ENCODE measurements at regions not wholly inside any gene's neighbourhood (a gene's known extent, or its start where the extent isn't known, plus 50 kb on each side); places are given as distances from the start of the nearest gene placed in this dataset.

- DNase-seq = no peak
Observed at GRCh38 chr1:38569932-38570656, 289.5 kb downstream of the RRAGC start.

GRCh38 chr1:38568061-38568857, 291.3 kb downstream of the RRAGC start:
- DNase-seq = no peak

GRCh38 chr1:38567401-38567800, 292.2 kb downstream of the RRAGC start:
- no peak for DNase-seq

GRCh38 chr1:38565020-38565491, 294.5 kb downstream of the RRAGC start:
- DNase-seq = no peak

GRCh38 chr1:38563942-38564735, 295.4 kb downstream of the RRAGC start:
- DNase-seq = no peak

- DNase-seq = no peak
Observed at GRCh38 chr1:38561725-38562124, 297.8 kb downstream of the RRAGC start.

GRCh38 chr1:38561110-38561509, 298.5 kb downstream of the RRAGC start:
- DNase-seq = no peak

GRCh38 chr1:38560457-38560856, 299.1 kb downstream of the RRAGC start:
- no peak for DNase-seq

- DNase-seq = peak; percentile 83
Observed at GRCh38 chr1:38559446-38560165, 300.0 kb downstream of the RRAGC start.

- no peak for DNase-seq
Observed at GRCh38 chr1:38558500-38559445, 300.8 kb downstream of the RRAGC start.

- no peak for DNase-seq
Observed at GRCh38 chr1:38558055-38558454, 301.5 kb downstream of the RRAGC start.

- DNase-seq = no peak
Observed at GRCh38 chr1:38555594-38555993, 304.0 kb downstream of the RRAGC start.

- DNase-seq = no peak
Observed at GRCh38 chr1:38555130-38555529, 304.4 kb downstream of the RRAGC start.

- no peak for DNase-seq
Observed at GRCh38 chr1:38551318-38552307, 308.0 kb downstream of the RRAGC start.

GRCh38 chr1:38549191-38549590, 310.4 kb downstream of the RRAGC start:
- no peak for DNase-seq

- DNase-seq = no peak
Observed at GRCh38 chr1:38547321-38547720, 312.3 kb downstream of the RRAGC start.

- no peak for DNase-seq
Observed at GRCh38 chr1:38546636-38547035, 312.9 kb downstream of the RRAGC start.

- no peak for DNase-seq
Observed at GRCh38 chr1:38541223-38541622, 318.3 kb downstream of the RRAGC start.

GRCh38 chr1:38539931-38540330, 319.6 kb downstream of the RRAGC start:
- no peak for DNase-seq

- no peak for DNase-seq
Observed at GRCh38 chr1:38538834-38539233, 320.7 kb downstream of the RRAGC start.

Data from activated gamma-delta T cell treated with Interleukin-2 at 50 U/mL for 16 hours (primary cell).